SK-N-SH (cell line): ENCODE measurements at regions not wholly inside any gene's neighbourhood (a gene's known extent, or its start where the extent isn't known, plus 50 kb on each side); places are given as distances from the start of the nearest gene placed in this dataset.

ENCODE experiments used
- CTCF ChIA-PET: fragments of 300-600, 350-600 bp; formaldehyde crosslinking; extraction: SDS; loops from one replicate; lab custom pipeline; 2021; lab: Yijun Ruan, JAX
- POLR2A ChIA-PET: fragments of 350-600 bp; sonication (Branson Sonifier 250); formaldehyde crosslinking; extraction: SDS; loops from one replicate; lab custom pipeline; 2020; ENCODE audit warnings: antibody characterized with exemption, inconsistent platforms; lab: Yijun Ruan, JAX
- DNase-seq: peaks from one replicate; pipeline ENCODE4 v3.0.0; 2012
- H2AFZ ChIP-seq: fragments of 200-600 bp; sonication (generic); 2 replicates; pipeline ENCODE4 v1.8.1; 2016; ENCODE audit warnings: antibody characterized with exemption, mild to moderate bottlenecking, low read depth
- H3F3A ChIP-seq: fragments of 200-600 bp; sonication (generic); replicated peaks from 2 replicates; pipeline ENCODE3; 2016; ENCODE audit warnings: antibody characterized with exemption, mild to moderate bottlenecking; ENCODE audit not compliant: insufficient read depth
- H3K27ac ChIP-seq, 2 experiments: fragments of 200-500 bp in 1 of 2; fragments of 200-600 bp in 1 of 2; sonication (Bioruptor generic) in 1 of 2; sonication (generic), shearing (Covaris generic) in 1 of 2; 2 replicates each; pipeline versions ENCODE4 v1.5.1 to v1.6.1; 2014 to 2016; ENCODE audit warnings: low read depth in 2 of 2, inconsistent platforms in 1 of 2, low read length in 1 of 2, mild to moderate bottlenecking in 1 of 2, mixed read lengths in 1 of 2
- H3K27me3 ChIP-seq: fragments of 200-600 bp; sonication (generic), shearing (Covaris generic); 2 replicates; pipeline ENCODE4 v1.6.1; 2016; ENCODE audit warnings: mixed run types; ENCODE audit not compliant: insufficient read depth
- H3K36me3 ChIP-seq, 2 experiments: fragments of 200-500 bp in 1 of 2; fragments of 200-600 bp in 1 of 2; sonication (Bioruptor generic) in 1 of 2; sonication (generic) in 1 of 2; replicated peaks in 1 of 2; 2 replicates each; pipeline versions ENCODE3 to v1.5.1; 2014 to 2016; ENCODE audit warnings: low read length in 1 of 2, mild to moderate bottlenecking in 1 of 2; ENCODE audit not compliant: insufficient read depth in 2 of 2, control insufficient read depth in 1 of 2
- H3K4me1 ChIP-seq, 2 experiments: fragments of 200-500 bp in 1 of 2; fragments of 200-600 bp in 1 of 2; sonication (Bioruptor generic) in 1 of 2; sonication (generic), shearing (Covaris generic) in 1 of 2; 2 replicates each; pipeline versions ENCODE4 v1.5.1 to v1.6.1; 2014 to 2016; ENCODE audit warnings: low read depth in 1 of 2, low read length in 1 of 2, mixed run types in 1 of 2; ENCODE audit not compliant: insufficient read depth in 2 of 2, control insufficient read depth in 1 of 2
- H3K4me2 ChIP-seq: fragments of 200-600 bp; sonication (generic), shearing (Covaris generic); 2 replicates; pipeline ENCODE4 v1.6.1; 2017; ENCODE audit warnings: mixed run types
- H3K4me3 ChIP-seq, 2 experiments: fragments of 200-500 bp in 1 of 2; fragments of 200-600 bp in 1 of 2; sonication (Bioruptor generic) in 1 of 2; sonication (generic), shearing (Covaris generic) in 1 of 2; 2 replicates each; pipeline versions ENCODE4 v1.5.1 to v1.8.1; 2014 to 2016; ENCODE audit warnings: low read depth in 2 of 2, inconsistent platforms in 1 of 2, low read length in 1 of 2, mild to moderate bottlenecking in 1 of 2, mixed read lengths in 1 of 2, moderate library complexity in 1 of 2
- H3K79me2 ChIP-seq: fragments of 200-600 bp; sonication (generic); 2 replicates; pipeline ENCODE4 v1.8.1; 2017; ENCODE audit warnings: mild to moderate bottlenecking; ENCODE audit not compliant: insufficient read depth
- H3K9ac ChIP-seq: fragments of 200-600 bp; sonication (generic); 2 replicates; pipeline ENCODE4 v1.6.1; 2017; ENCODE audit warnings: mixed run types
- H3K9me2 ChIP-seq: fragments of 200-600 bp; sonication (generic); 2 replicates; pipeline ENCODE4 v1.6.1; 2017; ENCODE audit warnings: mixed run types
- H3K9me3 ChIP-seq: fragments of 200-600 bp; sonication (generic); 2 replicates; pipeline ENCODE4 v1.6.1; 2017; ENCODE audit warnings: mixed run types, mild to moderate bottlenecking, moderate library complexity
- H4K20me1 ChIP-seq: fragments of 200-600 bp; sonication (generic); 2 replicates; pipeline ENCODE4 v1.6.1; 2017; ENCODE audit warnings: mild to moderate bottlenecking, mixed run types; ENCODE audit not compliant: insufficient read depth
- ELF1 ChIP-seq: IDR thresholded peaks from 2 replicates; pipeline ENCODE4 v1.4.0; 2012
- EP300 ChIP-seq, 2 experiments: IDR thresholded peaks; 2 replicates each; pipeline versions ENCODE4 v1.4.0 to v1.6.1; 2012; ENCODE audit warnings: borderline replicate concordance in 1 of 2, low read depth in 1 of 2, low read length in 1 of 2
- FOXJ3 ChIP-seq: sonication (generic); formaldehyde crosslinking; IDR thresholded peaks from 2 replicates; pipeline ENCODE4 v1.5.1; 2020; ENCODE audit warnings: mild to moderate bottlenecking, missing genetic modification reagents
- FOXM1 ChIP-seq: IDR thresholded peaks from 2 replicates; pipeline ENCODE4 v1.4.0; 2012; ENCODE audit warnings: low read depth, mild to moderate bottlenecking
- GATA2 ChIP-seq: sonication (generic); formaldehyde crosslinking; IDR thresholded peaks from 2 replicates; pipeline ENCODE4 v1.5.0; 2020; ENCODE audit warnings: mild to moderate bottlenecking, missing genetic modification reagents
- MXI1 ChIP-seq: IDR thresholded peaks from 2 replicates; pipeline ENCODE4 v1.6.1; 2012; ENCODE audit warnings: mild to moderate bottlenecking, low read depth, low read length, improper control_type of control experiment
- NRF1 ChIP-seq: IDR thresholded peaks from 2 replicates; pipeline ENCODE4 v1.6.1; 2012; ENCODE audit warnings: low read depth, mild to moderate bottlenecking, low read length
- POLR2AphosphoS5 ChIP-seq: IDR thresholded peaks from 2 replicates; pipeline ENCODE4 v1.6.1; 2012; ENCODE audit warnings: low read depth, low read length
- RAD21 ChIP-seq: IDR thresholded peaks from 2 replicates; pipeline ENCODE4 v1.6.1; 2012; ENCODE audit warnings: mild to moderate bottlenecking, low read length
- RCOR1 ChIP-seq: fragments of 150-350 bp; IDR thresholded peaks from 2 replicates; pipeline ENCODE4 v1.6.1; 2017; ENCODE audit warnings: antibody characterized with exemption, low read length
- RFX5 ChIP-seq: IDR thresholded peaks from 2 replicates; pipeline ENCODE4 v1.6.1; 2012; ENCODE audit warnings: mild to moderate bottlenecking, improper control_type of control experiment, low read length
- SIN3A ChIP-seq: IDR thresholded peaks from 2 replicates; pipeline ENCODE4 v1.6.1; 2012; ENCODE audit warnings: low read depth, mild to moderate bottlenecking, low read length, moderate library complexity, borderline replicate concordance
- SMC3 ChIP-seq: IDR thresholded peaks from 2 replicates; pipeline ENCODE4 v1.6.1; 2012; ENCODE audit warnings: low read depth, low read length, improper control_type of control experiment
- TAF1 ChIP-seq: IDR thresholded peaks from 2 replicates; pipeline ENCODE4 v1.6.1; 2012; ENCODE audit warnings: low read depth, mild to moderate bottlenecking, low read length, moderate library complexity, borderline replicate concordance
- TCF12 ChIP-seq: IDR thresholded peaks from 2 replicates; pipeline ENCODE4 v1.4.0; 2012
- TEAD4 ChIP-seq: IDR thresholded peaks from 2 replicates; pipeline ENCODE4 v1.4.0; 2012; ENCODE audit warnings: mild to moderate bottlenecking, borderline replicate concordance; ENCODE audit not compliant: insufficient read depth
- YY1 ChIP-seq: IDR thresholded peaks from 2 replicates; pipeline ENCODE4 v1.4.0; 2012; ENCODE audit warnings: low read depth, mild to moderate bottlenecking
- WGBS: methylation state at CpG from one replicate; pipeline ENCODE4 v1.1.6; 2017; ENCODE audit warnings: low lambda C conversion rate; 5-methylcytosine and 5-hydroxymethylcytosine counted together
- TF ChIP-seq, protein P1 (sequence below): IDR thresholded peaks from 2 replicates; pipeline ENCODE4 v1.4.0; 2012; ENCODE audit warnings: low read depth, borderline replicate concordance
- TF ChIP-seq, protein P2 (sequence below): IDR thresholded peaks from 2 replicates; pipeline ENCODE4 v1.4.0; 2012; ENCODE audit warnings: low read depth, borderline replicate concordance
- TF ChIP-seq, protein P3 (sequence below): IDR thresholded peaks from 2 replicates; pipeline ENCODE4 v1.4.0; 2012; ENCODE audit warnings: low read depth

DNA sequence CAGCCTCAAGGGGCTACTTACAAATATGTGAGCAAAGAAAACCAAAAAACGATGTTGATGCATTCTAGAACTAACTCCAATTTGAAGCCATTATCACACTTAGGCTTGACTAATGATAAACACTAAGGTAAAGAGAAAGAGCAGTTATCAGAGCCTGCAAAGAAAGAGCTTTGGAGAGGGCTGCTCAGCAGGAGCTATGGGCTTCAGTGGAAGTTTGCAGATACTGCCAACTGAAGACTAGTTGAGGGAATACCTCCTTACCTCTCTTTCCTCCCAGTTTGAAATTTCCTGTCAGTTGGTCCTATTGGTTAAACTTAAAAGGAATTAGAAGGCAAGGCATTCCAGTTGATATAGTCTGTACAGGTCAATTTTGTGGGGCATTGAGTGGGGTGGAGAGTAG is 498.1 kb upstream of the POT1 start:
- Histone ChIP-seq H3K79me2 (no peaks in the 10 kb centered on the region), H3K4me3 (no peak overlapping the region), H3K36me3 (no peaks in the 10 kb centered on the region), H3K9me3 (no peaks in the 10 kb centered on the region), H3K27ac (no peak overlapping the region), H3K9me2 (no peaks in the 10 kb centered on the region), H3K27me3 (no peaks in the 10 kb centered on the region), H3K4me2 (no peak overlapping the region), H2AFZ (no peak overlapping the region), H3F3A (no peaks in the 10 kb centered on the region), H3K9ac (no peak overlapping the region), H3K4me1 (no peaks in the 10 kb centered on the region), H4K20me1 (no peaks in the 10 kb centered on the region)
- CTCF ChIA-PET, result interaction anchor here (0.6 kb wide), 1 partner anchor 1367 kb away, joined by 3 read pairs; no protein-coding TSS in a partner anchor
- TF ChIP-seq, protein P1, sequence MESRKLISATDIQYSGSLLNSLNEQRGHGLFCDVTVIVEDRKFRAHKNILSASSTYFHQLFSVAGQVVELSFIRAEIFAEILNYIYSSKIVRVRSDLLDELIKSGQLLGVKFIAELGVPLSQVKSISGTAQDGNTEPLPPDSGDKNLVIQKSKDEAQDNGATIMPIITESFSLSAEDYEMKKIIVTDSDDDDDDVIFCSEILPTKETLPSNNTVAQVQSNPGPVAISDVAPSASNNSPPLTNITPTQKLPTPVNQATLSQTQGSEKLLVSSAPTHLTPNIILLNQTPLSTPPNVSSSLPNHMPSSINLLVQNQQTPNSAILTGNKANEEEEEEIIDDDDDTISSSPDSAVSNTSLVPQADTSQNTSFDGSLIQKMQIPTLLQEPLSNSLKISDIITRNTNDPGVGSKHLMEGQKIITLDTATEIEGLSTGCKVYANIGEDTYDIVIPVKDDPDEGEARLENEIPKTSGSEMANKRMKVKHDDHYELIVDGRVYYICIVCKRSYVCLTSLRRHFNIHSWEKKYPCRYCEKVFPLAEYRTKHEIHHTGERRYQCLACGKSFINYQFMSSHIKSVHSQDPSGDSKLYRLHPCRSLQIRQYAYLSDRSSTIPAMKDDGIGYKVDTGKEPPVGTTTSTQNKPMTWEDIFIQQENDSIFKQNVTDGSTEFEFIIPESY, result no peak
- TF ChIP-seq TCF12 (no peak), RAD21 (no peak), RFX5 (no peak)
- DNase-seq, result no peak
- 30% methylated on average over 1 of the region's 1 CpG for WGBS
- POLR2A ChIA-PET, result no interaction called here

DNA sequence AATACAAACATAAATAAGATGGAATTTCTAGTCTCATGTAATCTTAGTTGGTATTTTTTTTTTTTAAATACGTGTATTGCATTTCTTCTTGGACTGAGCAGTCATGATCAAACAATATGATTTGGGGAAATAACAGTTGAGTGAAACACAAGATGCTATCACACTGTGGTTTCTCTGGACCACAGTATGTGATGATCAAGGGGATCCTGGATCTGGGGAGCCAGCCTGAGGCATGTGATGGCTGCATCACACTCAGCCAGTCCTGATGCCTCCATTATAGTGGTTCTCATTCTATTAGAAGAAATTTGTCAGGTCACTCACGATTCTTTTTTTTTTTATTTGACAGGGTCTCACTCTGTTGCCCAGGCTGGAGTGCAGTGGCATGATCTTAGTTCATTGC is 495.9 kb upstream of the POT1 start:
- TF ChIP-seq NRF1, result no peak
- no peak for TF ChIP-seq MXI1
- TF ChIP-seq RCOR1, result no peak
- no peak for TF ChIP-seq TAF1
- TF ChIP-seq GATA2 (CRISPR knock-in tag), result no peak
- TF ChIP-seq SMC3, result no peak
- no peak for TF ChIP-seq ELF1
- no peak overlapping the region for H3K27ac ChIP-seq

DNA sequence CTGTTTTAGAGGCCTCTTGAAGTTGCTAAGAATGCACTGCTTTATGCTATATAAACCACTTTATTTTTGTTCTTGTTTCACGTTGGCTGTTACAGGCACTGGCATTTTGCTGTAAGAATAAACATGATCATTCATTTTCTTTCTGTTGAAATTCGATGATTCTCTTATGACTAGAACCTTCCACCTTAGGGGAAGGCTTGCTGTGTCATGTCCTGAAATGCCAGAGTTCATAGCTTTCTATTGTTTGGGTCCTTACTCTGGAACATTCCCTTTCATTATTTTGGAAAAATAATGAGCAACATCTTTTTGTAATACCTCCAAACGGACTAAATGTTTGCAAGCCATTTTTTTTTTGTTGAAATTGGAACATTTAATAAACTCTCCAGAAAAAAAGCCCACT is 495.1 kb upstream of the POT1 start:
- no peak for DNase-seq
- CTCF ChIA-PET, result no interaction called here

More for the DNA sequence above, 495.9 kb upstream of the POT1 start:
- H3K79me2 ChIP-seq, result no peaks in the 10 kb centered on the region
- no peaks in the 10 kb centered on the region for H3K4me1 ChIP-seq
- H3K36me3 ChIP-seq, result no peaks in the 10 kb centered on the region
- H3K9me2 ChIP-seq, result no peaks in the 10 kb centered on the region
- 51% methylated on average over 2 of the region's 2 CpGs for WGBS
- no peaks in the 10 kb centered on the region for H3K9me3 ChIP-seq
- POLR2A ChIA-PET, result no interaction called here
- H2AFZ ChIP-seq, result no peak overlapping the region
- CTCF ChIA-PET, result no interaction called here
- H3K27me3 ChIP-seq, result no peaks in the 10 kb centered on the region
- H3K9ac ChIP-seq, result no peak overlapping the region
- H3F3A ChIP-seq, result no peaks in the 10 kb centered on the region
- H3K4me2 ChIP-seq, result no peak overlapping the region
- H4K20me1 ChIP-seq, result no peaks in the 10 kb centered on the region
- no peak overlapping the region for H3K4me3 ChIP-seq
- no peak for DNase-seq

More for the DNA sequence above, 495.1 kb upstream of the POT1 start:
- POLR2A ChIA-PET, result no interaction called here
- no peaks in the 10 kb centered on the region for H4K20me1 ChIP-seq
- no peak overlapping the region for H3K4me2 ChIP-seq
- H3F3A ChIP-seq, result no peaks in the 10 kb centered on the region
- no peaks in the 10 kb centered on the region for H3K4me1 ChIP-seq
- H3K27ac ChIP-seq, result no peak overlapping the region
- no peaks in the 10 kb centered on the region for H3K36me3 ChIP-seq
- H3K9me3 ChIP-seq, result no peaks in the 10 kb centered on the region
- no peak overlapping the region for H3K9ac ChIP-seq
- no peaks in the 10 kb centered on the region for H3K9me2 ChIP-seq
- no peak overlapping the region for H2AFZ ChIP-seq
- H3K79me2 ChIP-seq, result no peaks in the 10 kb centered on the region
- no peak overlapping the region for H3K4me3 ChIP-seq
- H3K27me3 ChIP-seq, result no peaks in the 10 kb centered on the region
- 34% methylated on average over 3 of the region's 3 CpGs for WGBS
- TF ChIP-seq YY1 (no peak), POLR2AphosphoS5 (no peak), SMC3 (no peak), TCF12 (no peak), RAD21 (no peak), SIN3A (no peak), RCOR1 (no peak), MXI1 (no peak), EP300 (IDR thresholded peaks at IDR 0.05; ENCODE audit: borderline replicate concordance in 1 of 2, low read depth in 1 of 2, low read length in 1 of 2) (no peak), TEAD4 (no peak), FOXM1 (no peak), NRF1 (no peak), FOXJ3 (no peak)
- TF ChIP-seq, protein P2, sequence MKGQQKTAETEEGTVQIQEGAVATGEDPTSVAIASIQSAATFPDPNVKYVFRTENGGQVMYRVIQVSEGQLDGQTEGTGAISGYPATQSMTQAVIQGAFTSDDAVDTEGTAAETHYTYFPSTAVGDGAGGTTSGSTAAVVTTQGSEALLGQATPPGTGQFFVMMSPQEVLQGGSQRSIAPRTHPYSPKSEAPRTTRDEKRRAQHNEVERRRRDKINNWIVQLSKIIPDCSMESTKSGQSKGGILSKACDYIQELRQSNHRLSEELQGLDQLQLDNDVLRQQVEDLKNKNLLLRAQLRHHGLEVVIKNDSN, result no peak
- TF ChIP-seq, protein P3, sequence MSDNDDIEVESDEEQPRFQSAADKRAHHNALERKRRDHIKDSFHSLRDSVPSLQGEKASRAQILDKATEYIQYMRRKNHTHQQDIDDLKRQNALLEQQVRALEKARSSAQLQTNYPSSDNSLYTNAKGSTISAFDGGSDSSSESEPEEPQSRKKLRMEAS, result no peak
